ENCODE measurements at regions not wholly inside any gene's neighbourhood (a gene's known extent, or its start where the extent isn't known, plus 50 kb on each side); places are given as distances from the start of the nearest gene placed in this dataset.

DNA sequence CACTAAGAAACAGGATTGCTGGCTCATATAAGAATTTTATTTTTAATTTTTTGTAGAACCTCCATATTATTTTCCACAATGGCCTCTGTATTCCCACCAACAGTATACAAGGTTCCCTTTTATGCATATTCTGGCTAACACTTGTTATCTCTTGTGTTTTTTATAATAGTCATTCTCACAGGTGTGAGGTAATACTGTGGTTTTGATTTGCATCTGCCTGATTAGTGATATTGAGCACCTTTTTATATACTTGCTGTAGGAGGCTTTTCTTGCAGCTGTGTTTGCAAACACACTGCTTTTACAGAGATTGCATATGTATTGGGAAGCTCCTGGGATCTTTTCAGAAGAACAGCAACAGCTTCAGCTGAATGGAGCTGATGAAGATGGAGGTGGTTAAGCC lies 164.8 kb downstream of the DEPDC1B start:
- TF ChIP-seq, protein P1, sequence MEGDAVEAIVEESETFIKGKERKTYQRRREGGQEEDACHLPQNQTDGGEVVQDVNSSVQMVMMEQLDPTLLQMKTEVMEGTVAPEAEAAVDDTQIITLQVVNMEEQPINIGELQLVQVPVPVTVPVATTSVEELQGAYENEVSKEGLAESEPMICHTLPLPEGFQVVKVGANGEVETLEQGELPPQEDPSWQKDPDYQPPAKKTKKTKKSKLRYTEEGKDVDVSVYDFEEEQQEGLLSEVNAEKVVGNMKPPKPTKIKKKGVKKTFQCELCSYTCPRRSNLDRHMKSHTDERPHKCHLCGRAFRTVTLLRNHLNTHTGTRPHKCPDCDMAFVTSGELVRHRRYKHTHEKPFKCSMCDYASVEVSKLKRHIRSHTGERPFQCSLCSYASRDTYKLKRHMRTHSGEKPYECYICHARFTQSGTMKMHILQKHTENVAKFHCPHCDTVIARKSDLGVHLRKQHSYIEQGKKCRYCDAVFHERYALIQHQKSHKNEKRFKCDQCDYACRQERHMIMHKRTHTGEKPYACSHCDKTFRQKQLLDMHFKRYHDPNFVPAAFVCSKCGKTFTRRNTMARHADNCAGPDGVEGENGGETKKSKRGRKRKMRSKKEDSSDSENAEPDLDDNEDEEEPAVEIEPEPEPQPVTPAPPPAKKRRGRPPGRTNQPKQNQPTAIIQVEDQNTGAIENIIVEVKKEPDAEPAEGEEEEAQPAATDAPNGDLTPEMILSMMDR (conservative IDR thresholded peaks at IDR 0.05 in 1 of 2, IDR thresholded peaks at IDR 0.05 in 1 of 2; ENCODE audit: low read depth in 1 of 2, low read length in 2 of 2): no peak
- TF ChIP-seq EZH2 (IDR thresholded peaks at IDR 0.05; ENCODE audit: low read length, missing control alignments): no peak
